IPS-18a (cell line): ENCODE measurements at regions not wholly inside any gene's neighbourhood (a gene's known extent, or its start where the extent isn't known, plus 50 kb on each side); places are given as distances from the start of the nearest gene placed in this dataset.
"Not testable (repeated sequence)": the region's sequence is repeated elsewhere in the genome, so short reads cannot be mapped to it uniquely, and the experiment has no call there.

Experiments used
- H3K27ac ChIP-seq: one replicate; pipeline ENCODE4 v1.5.1; 2013; ENCODE audit warnings: low read length
- H3K27me3 ChIP-seq: one replicate; pipeline ENCODE4 v1.6.1; 2013; ENCODE audit warnings: mild to moderate bottlenecking, low read length; ENCODE audit not compliant: control insufficient read depth, insufficient read depth
- H3K36me3 ChIP-seq: one replicate; pipeline ENCODE4 v1.6.1; 2013; ENCODE audit warnings: low read depth, low read length; ENCODE audit not compliant: control insufficient read depth
- H3K4me1 ChIP-seq: one replicate; pipeline ENCODE4 v1.6.1; 2013; ENCODE audit warnings: low read depth, low read length; ENCODE audit not compliant: control insufficient read depth
- H3K4me3 ChIP-seq: one replicate; pipeline ENCODE4 v1.5.1; 2013; ENCODE audit warnings: low read length
- H3K9ac ChIP-seq: one replicate; pipeline ENCODE4 v1.6.1; 2013; ENCODE audit warnings: mild to moderate bottlenecking, low read length, moderate library complexity
- H3K9me3 ChIP-seq: one replicate; pipeline ENCODE4 v1.6.1; 2013; ENCODE audit warnings: low read depth, low read length; ENCODE audit not compliant: control insufficient read depth

DNA sequence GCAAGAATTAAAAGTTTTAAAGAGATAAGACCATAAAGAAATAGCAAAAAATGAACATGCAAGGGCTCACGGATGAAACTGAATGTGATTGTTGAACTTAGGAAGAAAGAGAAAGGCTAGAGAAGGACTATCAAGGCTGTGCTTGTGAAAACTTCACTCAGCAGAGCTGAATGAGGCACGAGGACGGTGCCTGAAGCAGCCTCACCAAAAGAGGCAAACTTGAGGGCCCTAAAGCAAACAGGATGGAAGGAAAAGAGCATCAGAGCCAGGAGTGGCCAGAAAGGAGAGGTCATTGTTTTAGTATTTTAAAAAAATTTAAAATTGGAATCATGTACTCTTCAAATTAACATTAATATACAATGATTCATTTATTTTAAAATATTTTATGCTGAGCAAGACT is 191.2 kb upstream of the SOX14 start:
- Histone ChIP-seq H3K36me3 (no peaks in the 10 kb centered on the region), H3K27me3 (no peaks in the 10 kb centered on the region), H3K27ac (no peak overlapping the region), H3K9me3 (no peaks in the 10 kb centered on the region), H3K4me3 (no peak overlapping the region), H3K4me1 (peaks cover 6% of the 10 kb centered on the region), H3K9ac (no peak overlapping the region)

- Histone ChIP-seq H3K27me3 (no peaks in the 10 kb centered on the region), H3K4me1 (peaks cover 24% of the 10 kb centered on the region), H3K4me3 (peak overlapping the region; percentile 6), H3K36me3 (no peaks in the 10 kb centered on the region), H3K9me3 (peaks cover 4% of the 10 kb centered on the region), H3K9ac (no peak overlapping the region), H3K27ac (no peak overlapping the region)
These were observed 181.6 kb upstream of the SOX14 start for GRCh38 chr3:137582484-137582883.

DNA sequence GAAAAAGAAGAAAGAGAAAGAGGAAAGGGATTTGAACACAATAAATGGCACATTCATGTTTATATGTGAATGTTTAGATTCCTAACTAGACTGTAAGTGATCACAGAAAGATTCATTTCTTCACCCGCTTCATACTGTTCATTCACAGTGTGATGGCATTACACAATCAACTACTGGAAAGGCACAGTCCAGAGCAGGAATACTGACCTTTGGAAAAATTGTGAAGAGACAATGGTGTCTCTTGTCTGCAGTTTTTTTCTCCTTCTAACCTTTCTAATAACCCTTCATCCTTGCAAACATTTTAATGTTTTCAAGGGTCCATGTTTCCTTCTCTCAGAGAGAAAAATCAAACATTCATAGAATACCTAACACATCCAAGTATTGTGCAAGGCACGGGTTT is 180.9 kb upstream of the SOX14 start:
- Histone ChIP-seq H3K27ac (no peak overlapping the region), H3K4me1 (peaks cover 24% of the 10 kb centered on the region), H3K4me3 (peak overlapping the region; percentile 6), H3K27me3 (no peaks in the 10 kb centered on the region), H3K9ac (no peak overlapping the region), H3K36me3 (no peaks in the 10 kb centered on the region), H3K9me3 (peaks cover 4% of the 10 kb centered on the region)

GRCh38 chr3:137588871-137589270 is 175.2 kb upstream of the SOX14 start:
- no peaks in the 10 kb centered on the region for H3K4me1 ChIP-seq
- H3K36me3 ChIP-seq: no peaks in the 10 kb centered on the region
- H3K27ac ChIP-seq: no peak overlapping the region
- H3K4me3 ChIP-seq: no peak overlapping the region
- no peaks in the 10 kb centered on the region for H3K27me3 ChIP-seq
- no peaks in the 10 kb centered on the region for H3K9me3 ChIP-seq
- no peak overlapping the region for H3K9ac ChIP-seq

- not testable (repeated sequence) for H3K36me3 ChIP-seq, H3K9me3 ChIP-seq, H3K4me3 ChIP-seq, H3K27me3 ChIP-seq, H3K9ac ChIP-seq, H3K4me1 ChIP-seq, H3K27ac ChIP-seq
These were observed 168.7 kb upstream of the SOX14 start for GRCh38 chr3:137595415-137595814.

DNA sequence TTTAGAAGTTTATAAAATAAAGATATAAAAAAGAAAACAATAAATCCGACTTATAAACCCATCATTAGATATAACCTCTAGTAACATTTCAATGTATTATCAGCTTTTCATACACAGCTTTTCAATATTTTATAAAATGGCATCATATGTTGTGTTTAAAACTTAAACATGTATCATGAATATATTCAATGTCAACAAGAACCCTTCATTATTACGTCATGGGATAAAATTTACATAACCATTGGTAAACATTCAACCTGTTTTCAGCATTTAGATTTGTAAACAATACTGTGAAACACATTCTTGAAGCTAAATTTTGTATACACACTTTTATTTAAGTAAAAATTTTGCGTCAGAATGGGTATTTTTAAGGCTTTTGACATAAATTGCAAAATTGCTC is 153.4 kb upstream of the SOX14 start:
- no peaks in the 10 kb centered on the region for H3K36me3 ChIP-seq
- H3K4me3 ChIP-seq: no peak overlapping the region
- H3K27me3 ChIP-seq: no peaks in the 10 kb centered on the region
- H3K9me3 ChIP-seq: no peaks in the 10 kb centered on the region
- H3K27ac ChIP-seq: no peak overlapping the region
- H3K9ac ChIP-seq: no peak overlapping the region
- H3K4me1 ChIP-seq: peaks cover 18% of the 10 kb centered on the region

GRCh38 chr3:137612291-137612690 is 151.8 kb upstream of the SOX14 start:
- no peak overlapping the region for H3K4me3 ChIP-seq
- peaks cover 18% of the 10 kb centered on the region for H3K4me1 ChIP-seq
- H3K9ac ChIP-seq: no peak overlapping the region
- no peak overlapping the region for H3K27ac ChIP-seq
- no peaks in the 10 kb centered on the region for H3K27me3 ChIP-seq
- no peaks in the 10 kb centered on the region for H3K9me3 ChIP-seq
- H3K36me3 ChIP-seq: no peaks in the 10 kb centered on the region

DNA sequence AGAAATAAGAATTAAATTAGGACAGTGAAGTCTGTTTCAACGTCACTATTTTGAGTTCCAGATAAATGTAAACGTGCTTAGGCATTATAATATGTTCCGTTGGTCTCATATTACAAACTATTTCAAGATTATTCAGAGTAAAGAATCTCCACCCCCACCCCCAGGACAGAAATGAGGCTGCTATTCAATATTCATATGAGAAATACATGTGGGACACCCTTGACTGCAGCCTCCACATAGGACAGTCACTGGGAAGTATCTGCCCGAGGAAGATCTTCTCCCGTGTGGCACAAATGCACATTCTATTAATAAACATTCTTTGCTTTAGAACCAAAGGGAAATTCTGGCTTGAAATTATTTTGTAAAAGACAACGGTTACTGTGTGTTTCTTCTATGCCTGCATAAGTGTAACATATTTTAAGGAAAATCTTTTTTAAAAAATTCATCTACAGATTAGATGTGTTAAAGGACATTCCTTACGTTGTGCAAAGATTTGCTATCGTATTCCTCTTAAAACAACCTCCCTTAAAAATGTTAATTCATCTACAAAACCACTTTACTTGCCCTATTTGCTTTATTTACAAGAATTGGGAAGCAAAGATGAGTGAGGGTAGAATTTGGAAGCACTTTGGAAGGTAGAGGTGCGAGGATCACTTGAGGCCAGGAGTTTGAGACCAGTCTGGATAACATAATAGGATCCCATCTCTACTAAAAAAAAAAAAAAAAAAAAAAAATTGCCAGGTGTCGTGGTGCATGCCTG is 148.3 kb upstream of the SOX14 start:
- H3K27ac ChIP-seq: no peak overlapping the region
- H3K4me3 ChIP-seq: no peak overlapping the region
- no peak overlapping the region for H3K9ac ChIP-seq
- H3K9me3 ChIP-seq: no peaks in the 10 kb centered on the region
- H3K4me1 ChIP-seq: peaks cover 18% of the 10 kb centered on the region
- H3K27me3 ChIP-seq: no peaks in the 10 kb centered on the region
- no peaks in the 10 kb centered on the region for H3K36me3 ChIP-seq

DNA sequence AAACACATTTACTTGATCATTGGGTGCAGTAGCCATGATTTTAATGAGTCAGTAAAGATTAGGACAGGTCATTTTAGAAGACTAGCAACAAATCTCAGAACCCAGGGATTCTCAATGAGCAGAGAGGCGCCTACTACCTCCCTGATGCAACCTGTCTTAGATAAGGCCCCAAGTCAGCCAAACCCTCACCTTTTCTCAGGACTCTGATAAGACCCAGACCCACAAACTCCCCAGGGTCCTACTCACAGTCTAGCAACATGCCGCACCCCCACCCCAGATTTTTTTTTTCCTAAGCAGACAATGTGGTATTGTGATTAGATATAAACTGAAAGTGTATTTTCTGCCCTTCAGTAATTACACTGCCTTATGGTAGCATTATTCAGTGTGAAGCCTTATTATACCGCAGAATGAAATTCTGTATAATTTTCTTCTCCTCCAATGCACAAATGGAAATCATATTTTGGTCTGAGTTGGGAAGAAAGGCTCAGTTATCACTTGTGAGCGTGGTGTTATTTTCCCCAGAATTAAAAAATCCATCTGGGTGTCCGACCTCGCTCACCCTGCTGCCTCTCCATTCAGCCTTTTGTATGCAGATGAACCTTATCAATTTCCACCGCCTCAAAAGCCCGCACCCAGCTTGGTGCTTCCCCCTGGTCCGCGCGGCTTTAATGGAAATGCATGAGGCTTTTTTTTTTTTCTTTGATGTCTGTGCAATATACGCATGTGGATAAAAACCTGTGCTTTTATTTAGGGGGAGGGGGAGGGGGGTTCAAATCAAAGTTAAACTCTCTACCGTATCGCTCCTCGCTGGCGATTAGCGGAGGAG is 122.0 kb upstream of the SOX14 start:
- Histone ChIP-seq H3K9ac (no peak overlapping the region), H3K4me1 (peaks cover 26% of the 10 kb centered on the region), H3K36me3 (no peaks in the 10 kb centered on the region), H3K9me3 (no peaks in the 10 kb centered on the region), H3K27ac (no peak overlapping the region), H3K27me3 (peaks cover 31% of the 10 kb centered on the region), H3K4me3 (peak overlapping the region; percentile 41)

- Histone ChIP-seq H3K9ac (no peak overlapping the region), H3K27me3 (peaks cover 31% of the 10 kb centered on the region), H3K9me3 (no peaks in the 10 kb centered on the region), H3K27ac (no peak overlapping the region), H3K4me3 (peak overlapping the region; percentile 41), H3K4me1 (peaks cover 34% of the 10 kb centered on the region), H3K36me3 (no peaks in the 10 kb centered on the region)
These were observed 121.3 kb upstream of the SOX14 start for GRCh38 chr3:137642831-137643230.

DNA sequence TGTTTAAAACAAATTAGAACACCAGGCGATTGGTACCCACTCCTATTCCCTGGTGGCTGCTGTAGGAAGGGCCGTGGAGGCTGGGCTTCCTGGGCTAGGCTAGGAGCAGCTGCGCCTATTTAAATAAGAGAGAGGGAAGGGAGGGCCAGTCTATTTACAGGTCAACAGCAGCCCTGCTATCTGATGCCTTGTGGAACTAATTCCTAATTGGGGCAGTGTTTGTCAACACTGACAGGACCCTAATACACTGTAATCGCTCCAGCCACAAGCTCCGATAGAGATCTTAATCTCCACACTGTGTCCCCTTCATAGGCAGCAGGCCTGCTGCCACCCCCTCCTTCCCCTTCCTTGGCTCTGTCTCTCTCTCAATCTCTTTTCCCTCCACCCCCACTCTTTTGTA is 116.9 kb upstream of the SOX14 start:
- H3K9me3 ChIP-seq: no peaks in the 10 kb centered on the region
- H3K4me3 ChIP-seq: no peak overlapping the region
- peaks cover 33% of the 10 kb centered on the region for H3K4me1 ChIP-seq
- H3K27ac ChIP-seq: no peak overlapping the region
- H3K9ac ChIP-seq: no peak overlapping the region
- H3K36me3 ChIP-seq: no peaks in the 10 kb centered on the region
- H3K27me3 ChIP-seq: peaks cover 18% of the 10 kb centered on the region
